Stimulated activated CD8-positive, alpha-beta memory T cell treated with anti-CD3 and anti-CD28 coated beads, Interleukin-15, amount 100 ng/mL, for 48 hours (primary cell): ENCODE measurements at regions not wholly inside any gene's neighbourhood (a gene's known extent, or its start where the extent isn't known, plus 50 kb on each side); places are given as distances from the start of the nearest gene placed in this dataset.

Experiments
- DNase-seq, 2 donors: peaks; one replicate each; pipeline ENCODE4 v3.0.0-alpha.2; 2020; ENCODE audit warnings: low read depth in 2 of 2

- no peak for DNase-seq
Measured at GRCh38 chr2:129133692-129134641, 815.3 kb upstream of the HS6ST1 start.

- DNase-seq: no peak
Measured at GRCh38 chr2:129135017-129135416, 816.3 kb upstream of the HS6ST1 start.

- DNase-seq: no peak
Measured at GRCh38 chr2:129139380-129139779, 820.7 kb upstream of the HS6ST1 start.

- no peak for DNase-seq
Measured at GRCh38 chr2:129142465-129142864, 823.8 kb upstream of the HS6ST1 start.

GRCh38 chr2:129144082-129144791 lies 825.6 kb upstream of the HS6ST1 start:
- no peak for DNase-seq

GRCh38 chr2:129152514-129152913 lies 827.0 kb upstream of the RAB6C start:
- no peak for DNase-seq

- no peak for DNase-seq
Measured at GRCh38 chr2:129160879-129161278, 818.6 kb upstream of the RAB6C start.

GRCh38 chr2:129164220-129164949 lies 815.1 kb upstream of the RAB6C start:
- DNase-seq: no peak

- no peak for DNase-seq
Measured at GRCh38 chr2:129165006-129165405, 814.5 kb upstream of the RAB6C start.

- no peak for DNase-seq
Measured at GRCh38 chr2:129167456-129167855, 812.0 kb upstream of the RAB6C start.

GRCh38 chr2:129170570-129170969 lies 808.9 kb upstream of the RAB6C start:
- no peak for DNase-seq

GRCh38 chr2:129174143-129174542 lies 805.3 kb upstream of the RAB6C start:
- DNase-seq: no peak

GRCh38 chr2:129175051-129175450 lies 804.4 kb upstream of the RAB6C start:
- DNase-seq: no peak

GRCh38 chr2:129176375-129176774 lies 803.1 kb upstream of the RAB6C start:
- no peak for DNase-seq

- no peak for DNase-seq
Measured at GRCh38 chr2:129178356-129178755, 801.1 kb upstream of the RAB6C start.

GRCh38 chr2:129179199-129179598 lies 800.3 kb upstream of the RAB6C start:
- DNase-seq: no peak

- DNase-seq: no peak
Measured at GRCh38 chr2:129180124-129180716, 799.2 kb upstream of the RAB6C start.

GRCh38 chr2:129181433-129181832 lies 798.0 kb upstream of the RAB6C start:
- no peak for DNase-seq

GRCh38 chr2:129181963-129182362 lies 797.5 kb upstream of the RAB6C start:
- DNase-seq: no peak

GRCh38 chr2:129187343-129187742 lies 792.1 kb upstream of the RAB6C start:
- no peak for DNase-seq

- DNase-seq: no peak
Measured at GRCh38 chr2:129188451-129188850, 791.0 kb upstream of the RAB6C start.
